Fibroblast of lung (primary cell): ENCODE measurements at regions not wholly inside any gene's neighbourhood (a gene's known extent, or its start where the extent isn't known, plus 50 kb on each side); places are given as distances from the start of the nearest gene placed in this dataset.

Source experiments
- DNase-seq, 2 donors: peaks; one replicate each; pipeline versions ENCODE4 v3.0.0 to v3.0.0-alpha.2; 2010; ENCODE audit warnings: low read depth in 2 of 2
- H2AFZ ChIP-seq: 2 replicates; pipeline ENCODE4 v1.5.1; 2012; ENCODE audit warnings: low read length, control low read depth, inconsistent platforms
- H3K27ac ChIP-seq: 2 replicates; pipeline ENCODE4 v1.5.1; 2011; ENCODE audit warnings: low read length, control low read depth; ENCODE audit not compliant: insufficient read depth
- H3K27me3 ChIP-seq: 2 replicates; pipeline ENCODE4 v1.5.1; 2011; ENCODE audit warnings: mild to moderate bottlenecking, low read length; ENCODE audit not compliant: control insufficient read depth, insufficient read depth
- H3K36me3 ChIP-seq: 2 replicates; pipeline ENCODE4 v1.5.1; 2011; ENCODE audit warnings: low read length; ENCODE audit not compliant: control insufficient read depth, insufficient read depth
- H3K4me1 ChIP-seq: 2 replicates; pipeline ENCODE4 v1.5.1; 2011; ENCODE audit warnings: low read length; ENCODE audit not compliant: control insufficient read depth, insufficient read depth; ENCODE audit errors: extremely low read depth
- H3K4me2 ChIP-seq: 2 replicates; pipeline ENCODE4 v1.5.1; 2011; ENCODE audit warnings: low read length, control low read depth; ENCODE audit not compliant: insufficient read depth; ENCODE audit errors: extremely low read depth
- H3K4me3 ChIP-seq, 4 experiments: fragments of 200-600 bp in 1 of 4; sonication (generic) in 1 of 4; replicated peaks in 1 of 4; 2 replicates each; pipeline ENCODE4 v1.5.1; 2011 to 2016; ENCODE audit warnings: low read length in 4 of 4, low read depth in 3 of 4, mild to moderate bottlenecking in 3 of 4, control low read depth in 2 of 4, inconsistent platforms in 1 of 4, mixed read lengths in 1 of 4; ENCODE audit not compliant: insufficient read depth in 1 of 4; ENCODE audit errors: control extremely low read depth in 1 of 4
- H3K79me2 ChIP-seq: 2 replicates; pipeline ENCODE4 v1.5.1; 2012; ENCODE audit warnings: mild to moderate bottlenecking, low read length, inconsistent platforms; ENCODE audit not compliant: control insufficient read depth, insufficient read depth
- H3K9ac ChIP-seq: 2 replicates; pipeline ENCODE4 v1.5.1; 2011; ENCODE audit warnings: mild to moderate bottlenecking, low read length, control low read depth; ENCODE audit not compliant: insufficient read depth
- H3K9me3 ChIP-seq: 2 replicates; pipeline ENCODE4 v1.5.1; 2012; ENCODE audit warnings: low read depth, low read length; ENCODE audit not compliant: control insufficient read depth, insufficient read depth
- H4K20me1 ChIP-seq: 2 replicates; pipeline ENCODE4 v1.5.1; 2011; ENCODE audit warnings: low read length; ENCODE audit not compliant: control insufficient read depth, insufficient read depth; ENCODE audit errors: extremely low read depth
- EZH2 ChIP-seq: IDR thresholded peaks from 2 replicates; pipeline ENCODE4 v1.5.1; 2012; ENCODE audit warnings: low read length, control low read depth, mild to moderate bottlenecking; ENCODE audit errors: missing control alignments
- TF ChIP-seq, protein P1 (sequence below), 2 donors: IDR thresholded peaks in 1 of 2; conservative IDR thresholded peaks in 1 of 2; 1 replicate in 1 of 2; 2 replicates in 1 of 2; pipeline ENCODE4 v1.5.1; 2011 to 2012; ENCODE audit warnings: low read length in 2 of 2, control low read depth in 1 of 2, inconsistent platforms in 1 of 2, low read depth in 1 of 2, mild to moderate bottlenecking in 1 of 2

DNA sequence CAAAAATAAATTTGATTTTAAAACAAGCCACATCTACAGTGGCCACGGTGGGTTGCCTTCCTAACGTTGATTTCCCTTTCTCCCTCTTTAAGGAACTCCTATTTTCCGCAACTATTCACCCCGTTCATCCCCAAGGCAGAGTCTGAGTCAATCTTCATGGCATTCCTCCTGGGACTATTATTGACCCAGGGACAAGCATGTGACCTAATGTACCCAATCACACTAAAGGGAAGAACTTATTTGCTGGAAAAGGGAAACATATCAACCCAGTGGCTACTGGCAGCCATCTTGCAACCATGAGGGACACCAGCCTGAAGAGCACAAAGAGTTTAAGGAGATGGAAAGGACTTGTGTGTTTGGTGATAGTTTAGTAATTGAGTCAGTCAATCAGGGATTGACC is 55.4 kb upstream of the ARHGEF3 start:
- no peak for DNase-seq
- Histone ChIP-seq H3K4me3 (no peak overlapping the region), H3K27ac (no peak overlapping the region), H3K4me2 (no peak overlapping the region), H3K9ac (no peak overlapping the region), H2AFZ (no peak overlapping the region), H3K79me2 (no peaks in the 10 kb centered on the region), H3K4me1 (no peaks in the 10 kb centered on the region), H3K27me3 (no peaks in the 10 kb centered on the region), H3K36me3 (no peaks in the 10 kb centered on the region), H4K20me1 (no peaks in the 10 kb centered on the region), H3K9me3 (no peaks in the 10 kb centered on the region)
- TF ChIP-seq, protein P1, sequence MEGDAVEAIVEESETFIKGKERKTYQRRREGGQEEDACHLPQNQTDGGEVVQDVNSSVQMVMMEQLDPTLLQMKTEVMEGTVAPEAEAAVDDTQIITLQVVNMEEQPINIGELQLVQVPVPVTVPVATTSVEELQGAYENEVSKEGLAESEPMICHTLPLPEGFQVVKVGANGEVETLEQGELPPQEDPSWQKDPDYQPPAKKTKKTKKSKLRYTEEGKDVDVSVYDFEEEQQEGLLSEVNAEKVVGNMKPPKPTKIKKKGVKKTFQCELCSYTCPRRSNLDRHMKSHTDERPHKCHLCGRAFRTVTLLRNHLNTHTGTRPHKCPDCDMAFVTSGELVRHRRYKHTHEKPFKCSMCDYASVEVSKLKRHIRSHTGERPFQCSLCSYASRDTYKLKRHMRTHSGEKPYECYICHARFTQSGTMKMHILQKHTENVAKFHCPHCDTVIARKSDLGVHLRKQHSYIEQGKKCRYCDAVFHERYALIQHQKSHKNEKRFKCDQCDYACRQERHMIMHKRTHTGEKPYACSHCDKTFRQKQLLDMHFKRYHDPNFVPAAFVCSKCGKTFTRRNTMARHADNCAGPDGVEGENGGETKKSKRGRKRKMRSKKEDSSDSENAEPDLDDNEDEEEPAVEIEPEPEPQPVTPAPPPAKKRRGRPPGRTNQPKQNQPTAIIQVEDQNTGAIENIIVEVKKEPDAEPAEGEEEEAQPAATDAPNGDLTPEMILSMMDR (conservative IDR thresholded peaks at IDR 0.05 in 1 of 2, IDR thresholded peaks at IDR 0.05 in 1 of 2; ENCODE audit: low read depth in 1 of 2, low read length in 2 of 2): no peak
- no peak for TF ChIP-seq EZH2

DNA sequence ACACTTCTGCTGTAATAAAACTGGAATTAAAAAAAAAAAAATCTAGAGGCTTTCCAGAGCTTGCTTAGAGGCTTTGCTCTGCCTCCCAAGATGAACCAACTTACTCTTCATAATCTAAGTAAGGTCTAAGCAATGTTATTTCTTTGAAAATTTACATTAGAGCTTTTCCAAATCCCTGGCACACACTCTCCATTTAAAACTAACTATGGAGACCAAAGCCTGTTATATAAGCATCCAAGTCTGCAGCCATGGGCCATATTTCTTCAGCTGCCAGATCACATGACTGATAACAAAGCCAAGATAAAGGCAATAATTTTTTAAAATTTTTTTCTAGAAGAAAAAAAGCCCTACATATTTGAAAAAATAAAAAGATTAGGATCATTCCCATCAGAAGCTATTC is 55.0 kb upstream of the ARHGEF3 start:
- H3K4me1 ChIP-seq: no peaks in the 10 kb centered on the region
- H4K20me1 ChIP-seq: no peaks in the 10 kb centered on the region
- H3K4me3 ChIP-seq: no peak overlapping the region
- no peaks in the 10 kb centered on the region for H3K36me3 ChIP-seq
- no peaks in the 10 kb centered on the region for H3K9me3 ChIP-seq
- H3K4me2 ChIP-seq: no peak overlapping the region
- no peaks in the 10 kb centered on the region for H3K79me2 ChIP-seq
- no peak overlapping the region for H2AFZ ChIP-seq
- no peaks in the 10 kb centered on the region for H3K27me3 ChIP-seq
- no peak overlapping the region for H3K9ac ChIP-seq
- H3K27ac ChIP-seq: no peak overlapping the region
- DNase-seq: no peak
- TF ChIP-seq EZH2: no peak
- TF ChIP-seq, protein P1 (conservative IDR thresholded peaks at IDR 0.05 in 1 of 2, IDR thresholded peaks at IDR 0.05 in 1 of 2; ENCODE audit: low read depth in 1 of 2, low read length in 2 of 2): no peak

DNA sequence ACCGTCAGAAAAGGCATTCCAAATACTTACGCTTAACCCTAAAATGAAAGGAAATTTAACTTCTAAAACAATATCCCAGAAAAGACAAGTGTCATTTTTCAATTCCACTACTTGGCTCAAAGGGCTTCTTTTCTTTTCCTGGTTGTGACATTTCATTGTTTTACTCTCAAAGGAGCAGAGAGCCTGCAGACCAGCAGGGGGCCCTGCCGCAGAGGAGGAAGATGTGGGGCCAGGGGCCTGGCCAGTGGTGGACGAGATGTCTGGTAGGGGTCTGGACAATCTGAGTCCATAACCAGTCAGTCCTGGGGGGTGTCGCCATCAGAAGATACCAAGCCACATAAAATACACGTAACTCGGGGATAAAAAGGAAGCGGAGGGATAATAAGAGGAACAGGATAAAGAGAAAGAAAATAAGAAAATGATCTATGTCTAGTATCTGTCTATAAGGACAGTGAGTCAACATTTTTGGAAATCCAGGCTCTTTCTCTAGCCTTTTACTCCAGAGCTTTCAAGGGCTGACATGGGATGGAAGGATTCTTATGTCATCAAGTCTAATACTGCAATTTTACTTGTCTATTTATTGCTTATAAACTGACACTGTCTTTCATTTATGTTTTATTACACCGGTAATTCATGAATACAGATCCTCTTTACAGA is 54.2 kb upstream of the ARHGEF3 start:
- H3K4me3 ChIP-seq: no peak overlapping the region
- DNase-seq: peak in 1 of 2 donors; percentile 46
- H4K20me1 ChIP-seq: no peaks in the 10 kb centered on the region
- H3K9me3 ChIP-seq: no peaks in the 10 kb centered on the region
- H3K4me2 ChIP-seq: no peak overlapping the region
- no peak overlapping the region for H2AFZ ChIP-seq
- no peaks in the 10 kb centered on the region for H3K27me3 ChIP-seq
- H3K4me1 ChIP-seq: no peaks in the 10 kb centered on the region
- H3K9ac ChIP-seq: no peak overlapping the region
- H3K36me3 ChIP-seq: no peaks in the 10 kb centered on the region
- H3K27ac ChIP-seq: no peak overlapping the region
- no peaks in the 10 kb centered on the region for H3K79me2 ChIP-seq
- TF ChIP-seq EZH2: no peak
- TF ChIP-seq, protein P1 (conservative IDR thresholded peaks at IDR 0.05 in 1 of 2, IDR thresholded peaks at IDR 0.05 in 1 of 2; ENCODE audit: low read depth in 1 of 2, low read length in 2 of 2): peak; percentile 36 to 66
